IMR-90 (cell line): ENCODE measurements at regions not wholly inside any gene's neighbourhood (a gene's known extent, or its start where the extent isn't known, plus 50 kb on each side); places are given as distances from the start of the nearest gene placed in this dataset.

Source experiments
- ATAC-seq: fragments of 200-7000 bp; cut with Tn5 transposase; 2 replicates; pipeline ENCODE4 v1.9.1; 2020; ENCODE audit warnings: low read depth, mild to moderate bottlenecking, moderate library complexity
- BruUV-seq: library from RNA; stranded (reverse); fragments of 400-500 nt; replicated peaks from 2 replicates; lab custom pipeline; 2021; lab: Mats Ljungman, UMichigan
- CTCF ChIA-PET: fragments of 300-600 bp; formaldehyde crosslinking; extraction: SDS; loops from one replicate; lab custom pipeline; 2021; ENCODE audit warnings: antibody characterized with exemption; lab: Yijun Ruan, JAX
- POLR2A ChIA-PET: fragments of 300-600 bp; sonication (Branson Sonifier 250); formaldehyde crosslinking; loops from one replicate; lab custom pipeline; 2022; ENCODE audit warnings: antibody characterized with exemption; ENCODE audit not compliant: unreplicated experiment; lab: Charles Lee
- DNase-seq: peaks from one replicate; pipeline ENCODE4 v3.0.0; 2013
- H2AFZ ChIP-seq: replicated peaks from 2 replicates; pipeline ENCODE3; 2013; ENCODE audit warnings: low read length, mild to moderate bottlenecking; ENCODE audit not compliant: poor library complexity
- H2AK5ac ChIP-seq: 2 replicates; pipeline ENCODE4 v1.6.1; 2013; ENCODE audit warnings: low read depth, low read length, inconsistent platforms
- H2AK9ac ChIP-seq: replicated peaks from 2 replicates; pipeline ENCODE3; 2013; ENCODE audit warnings: mild to moderate bottlenecking, low read depth, low read length, moderate library complexity; ENCODE audit not compliant: poor library complexity
- H2BK120ac ChIP-seq: 2 replicates; pipeline ENCODE4 v1.6.1; 2013; ENCODE audit warnings: low read depth, low read length, inconsistent platforms
- H2BK15ac ChIP-seq: 3 replicates; pipeline ENCODE4 v1.6.1; 2013; ENCODE audit warnings: low read depth, low read length, inconsistent platforms
- H2BK20ac ChIP-seq: 2 replicates; pipeline ENCODE4 v1.6.1; 2013; ENCODE audit warnings: low read depth, mild to moderate bottlenecking, inconsistent platforms, low read length, moderate library complexity
- H2BK5ac ChIP-seq: 2 replicates; pipeline ENCODE4 v1.6.1; 2013; ENCODE audit warnings: mild to moderate bottlenecking, low read depth, low read length, inconsistent platforms; ENCODE audit not compliant: poor library complexity, severe bottlenecking
- H3K14ac ChIP-seq: replicated peaks from 2 replicates; pipeline ENCODE4 v1.6.1; 2013; ENCODE audit warnings: low read depth, low read length, inconsistent platforms
- H3K18ac ChIP-seq: 2 replicates; pipeline ENCODE4 v1.6.1; 2013; ENCODE audit warnings: low read depth, low read length, control low read depth
- H3K23ac ChIP-seq: 2 replicates; pipeline ENCODE4 v1.6.1; 2013; ENCODE audit warnings: low read depth, low read length, inconsistent platforms
- H3K27ac ChIP-seq: 2 replicates; pipeline ENCODE4 v1.5.1; 2013; ENCODE audit warnings: mild to moderate bottlenecking, control low read depth, low read length; ENCODE audit not compliant: insufficient read depth
- H3K27me3 ChIP-seq: 2 replicates; pipeline ENCODE4 v1.6.1; 2013; ENCODE audit warnings: low read length; ENCODE audit not compliant: control insufficient read depth, insufficient read depth
- H3K36me3 ChIP-seq: 2 replicates; pipeline ENCODE4 v1.6.1; 2013; ENCODE audit warnings: low read length, mixed read lengths; ENCODE audit not compliant: control insufficient read depth, insufficient read depth
- H3K4ac ChIP-seq: 2 replicates; pipeline ENCODE4 v1.6.1; 2013; ENCODE audit warnings: low read depth, low read length, inconsistent platforms
- H3K4me1 ChIP-seq: 2 replicates; pipeline ENCODE4 v1.6.1; 2013; ENCODE audit warnings: low read length, mixed read lengths; ENCODE audit not compliant: control insufficient read depth, insufficient read depth
- H3K4me2 ChIP-seq: 2 replicates; pipeline ENCODE4 v1.6.1; 2013; ENCODE audit warnings: low read depth, mild to moderate bottlenecking, control low read depth, low read length, moderate library complexity
- H3K4me3 ChIP-seq: 2 replicates; pipeline ENCODE4 v1.5.1; 2013; ENCODE audit warnings: low read depth, mild to moderate bottlenecking, control low read depth, low read length, moderate library complexity; ENCODE audit not compliant: insufficient read depth
- H3K56ac ChIP-seq: 2 replicates; pipeline ENCODE4 v1.6.1; 2013; ENCODE audit warnings: low read length, inconsistent platforms; ENCODE audit not compliant: insufficient read depth; ENCODE audit errors: extremely low read depth
- H3K79me1 ChIP-seq, 2 experiments: 2 replicates each; pipeline ENCODE4 v1.6.1; 2013; ENCODE audit warnings: low read length in 2 of 2, inconsistent platforms in 1 of 2, low read depth in 1 of 2
- H3K9ac ChIP-seq: 2 replicates; pipeline ENCODE4 v1.6.1; 2013; ENCODE audit warnings: low read depth, low read length, control low read depth
- H3K9me1 ChIP-seq: 2 replicates; pipeline ENCODE4 v1.6.1; 2013; ENCODE audit warnings: low read length, inconsistent platforms; ENCODE audit not compliant: insufficient read depth
- H3K9me3 ChIP-seq: 2 replicates; pipeline ENCODE4 v1.6.1; 2013; ENCODE audit warnings: low read length; ENCODE audit not compliant: control insufficient read depth, insufficient read depth
- H4K20me1 ChIP-seq: 2 replicates; pipeline ENCODE4 v1.6.1; 2013; ENCODE audit warnings: low read length, inconsistent platforms; ENCODE audit not compliant: insufficient read depth
- H4K5ac ChIP-seq: 2 replicates; pipeline ENCODE4 v1.6.1; 2013; ENCODE audit warnings: mild to moderate bottlenecking, low read depth, low read length, control low read depth
- H4K8ac ChIP-seq, 2 experiments: 2 replicates each; pipeline ENCODE4 v1.6.1; 2013; ENCODE audit warnings: low read depth in 2 of 2, low read length in 2 of 2, control low read depth in 1 of 2, inconsistent platforms in 1 of 2
- H4K91ac ChIP-seq: 2 replicates; pipeline ENCODE4 v1.6.1; 2013; ENCODE audit warnings: low read depth, low read length, inconsistent platforms; ENCODE audit not compliant: insufficient read depth
- BHLHE40 ChIP-seq: fragments of 150-350 bp; IDR thresholded peaks from 2 replicates; pipeline ENCODE4 v1.6.1; 2016; ENCODE audit warnings: mild to moderate bottlenecking, low read depth, low read length
- USF2 ChIP-seq: fragments of 150-350 bp; IDR thresholded peaks from 2 replicates; pipeline ENCODE4 v1.6.1; 2017; ENCODE audit warnings: mild to moderate bottlenecking, antibody characterized with exemption, low read length, low read depth
- WGBS, 2 experiments: methylation state at CpG; one replicate each; pipeline versions ENCODE4 v1.1.5 to v1.1.7; 2013; ENCODE audit warnings: missing lambda C conversion rate in 2 of 2; ENCODE audit not compliant: insufficient read length in 1 of 2; ENCODE audit errors: extremely low coverage in 2 of 2; 5-methylcytosine and 5-hydroxymethylcytosine counted together
- dilution Hi-C: fragments of 300-500 bp; cut with HindIII; formaldehyde crosslinking; loops from one replicate; pipeline ENCODE4 v1.14.3; 2018; ENCODE audit warnings: low sequenced_read_pairs; ENCODE audit not compliant: unreplicated experiment
- in situ Hi-C: fragments of 300-500 bp; cut with MboI; formaldehyde crosslinking; loops from 3 replicates; pipeline ENCODE4 v1.14.3; 2019; ENCODE audit warnings: low sequenced_read_pairs, inconsistent platforms, mixed read lengths
- intact Hi-C: fragments of 100-400 bp; cut with micrococcal nuclease; formaldehyde crosslinking; loops from 2 replicates; pipeline ENCODE4 v1.10.0; 2022

- H2BK15ac ChIP-seq: no peak overlapping the region
- dilution Hi-C loops: no loop called here
- no peak overlapping the region for H3K4me2 ChIP-seq
- H4K5ac ChIP-seq: no peak overlapping the region
- in situ Hi-C loops: no loop called here
- H3K79me1 ChIP-seq: no peaks in the 10 kb centered on the region
- intact Hi-C loops: no loop called here
- no peaks in the 10 kb centered on the region for H4K20me1 ChIP-seq
- no peak overlapping the region for H2BK20ac ChIP-seq
- no CpG with 5 or more reads among the region's 2 CpGs for WGBS, 2 experiments
- no peak overlapping the region for H2AK9ac ChIP-seq
- H3K9me1 ChIP-seq: no peaks in the 10 kb centered on the region
- H3K27me3 ChIP-seq: no peaks in the 10 kb centered on the region
- no peak for ATAC-seq
- ChIA-PET POLR2A (no interaction called here), CTCF (no interaction called here)
- no peak overlapping the region for H3K23ac ChIP-seq
- no peak overlapping the region for H3K9ac ChIP-seq
- no peak overlapping the region for H4K91ac ChIP-seq
- DNase-seq: no peak
- peaks cover 5% of the 10 kb centered on the region; the same call in 1 of the 2 replicates for H3K9me3 ChIP-seq
- H4K8ac ChIP-seq: no peak overlapping the region
- H2AFZ ChIP-seq: no peak overlapping the region
- H3K18ac ChIP-seq: no peak overlapping the region
- no peak overlapping the region for H2BK120ac ChIP-seq
- no peaks in the 10 kb centered on the region for H3K36me3 ChIP-seq
- H2AK5ac ChIP-seq: no peak overlapping the region
- no peak overlapping the region for H2BK5ac ChIP-seq
- no peak overlapping the region for H3K4me3 ChIP-seq
- H3K27ac ChIP-seq: no peak overlapping the region
- no peak overlapping the region for H3K14ac ChIP-seq
- no peak overlapping the region for H3K56ac ChIP-seq
- no peaks in the 10 kb centered on the region for H3K4me1 ChIP-seq
- no peak overlapping the region for H3K4ac ChIP-seq
- TF ChIP-seq BHLHE40 (no peak), USF2 (no peak)
- BruUV-seq: no TSS peak
These were observed 533.9 kb downstream of the TFAP2B start for GRCh38 chr6:51352506-51353029.
